Esophagus squamous epithelium (tissue), 5 donors: ENCODE measurements at regions not wholly inside any gene's neighbourhood (a gene's known extent, or its start where the extent isn't known, plus 50 kb on each side); places are given as distances from the start of the nearest gene placed in this dataset.
"Not testable (repeated sequence)": the region's sequence is repeated elsewhere in the genome, so short reads cannot be mapped to it uniquely, and the experiment has no call there.

Source experiments
- DNase-seq: peaks from one replicate; lab custom pipeline; 2025; lab: John Stamatoyannopoulos, UW
- H3K27ac ChIP-seq, 4 donors: fragments of 200-600 bp; sonication (generic); one replicate each; pipeline ENCODE4 v1.5.1; 2016 to 2019; ENCODE audit warnings: mild to moderate bottlenecking in 1 of 4
- H3K27me3 ChIP-seq, 4 donors: fragments of 200-600 bp; sonication (generic); 1 replicate in 3 of 4; 2 replicates in 1 of 4; pipeline versions ENCODE4 v1.5.1 to v1.6.0; 2017 to 2021; ENCODE audit warnings: antibody characterized with exemption in 1 of 4
- H3K36me3 ChIP-seq, 3 donors: fragments of 200-600 bp; sonication (generic); one replicate each; pipeline ENCODE4 v1.5.1; 2016 to 2019
- H3K4me1 ChIP-seq, 3 donors: fragments of 200-600 bp; sonication (generic); one replicate each; pipeline ENCODE4 v1.5.1; 2017 to 2019
- H3K4me3 ChIP-seq, 4 donors: fragments of 200-600 bp; sonication (generic); 1 replicate in 3 of 4; 2 replicates in 1 of 4; pipeline ENCODE4 v1.5.1; 2016 to 2019; ENCODE audit warnings: mild to moderate bottlenecking in 2 of 4, moderate library complexity in 1 of 4
- H3K9me3 ChIP-seq, 3 donors: fragments of 200-600 bp; sonication (generic); one replicate each; pipeline ENCODE4 v1.5.1; 2016 to 2019
- POLR2A ChIP-seq, 4 donors: fragments of 450-650 bp; IDR thresholded peaks; one replicate each; pipeline ENCODE4 v1.6.1; 2017; ENCODE audit warnings: antibody characterized with exemption in 4 of 4, mild to moderate bottlenecking in 4 of 4, moderate library complexity in 3 of 4
- WGBS, 2 donors: methylation state at CpG; one replicate each; pipeline ENCODE4 v1.1.5; 2018; 5-methylcytosine and 5-hydroxymethylcytosine counted together
- intact Hi-C: fragments of 100-400 bp; cut with DNase I; formaldehyde crosslinking; loops from one replicate; pipeline ENCODE4 v1.15.0; 2022
- TF ChIP-seq, protein P1 (sequence below), 6 experiments: fragments of 450-650 bp in 4 of 6; fragments of 200-600 bp in 2 of 6; sonication (generic) in 2 of 6; IDR thresholded peaks; one replicate each; pipeline ENCODE4 v1.5.1; 2016 to 2019; ENCODE audit warnings: antibody characterized with exemption in 6 of 6, mild to moderate bottlenecking in 4 of 6, moderate library complexity in 4 of 6
- donor health status: DM: yes; HTN: yes; CAD: no.

DNA sequence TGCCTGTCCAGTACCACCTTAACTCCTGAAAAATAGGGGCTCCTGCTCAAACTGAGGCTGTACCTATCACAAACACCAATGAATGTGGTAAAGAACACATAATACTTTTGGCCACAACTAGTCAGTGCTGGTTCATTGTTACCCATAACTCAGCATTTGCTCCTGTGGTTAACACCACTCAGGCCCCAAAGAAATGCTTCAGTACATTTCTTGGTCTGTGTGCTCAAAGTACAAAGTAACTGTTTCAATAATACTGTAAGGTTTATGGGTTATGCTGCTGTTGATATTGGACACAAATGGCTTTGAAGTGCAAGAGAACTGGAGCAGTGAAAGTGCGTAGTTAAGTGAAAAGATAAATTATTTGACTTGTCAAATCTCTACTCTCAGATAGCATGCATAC, 95.0 kb upstream of the TACR1 start:
- WGBS, 2 donors = 64 to 70% methylated on average over 1 of the region's 1 CpG

DNA sequence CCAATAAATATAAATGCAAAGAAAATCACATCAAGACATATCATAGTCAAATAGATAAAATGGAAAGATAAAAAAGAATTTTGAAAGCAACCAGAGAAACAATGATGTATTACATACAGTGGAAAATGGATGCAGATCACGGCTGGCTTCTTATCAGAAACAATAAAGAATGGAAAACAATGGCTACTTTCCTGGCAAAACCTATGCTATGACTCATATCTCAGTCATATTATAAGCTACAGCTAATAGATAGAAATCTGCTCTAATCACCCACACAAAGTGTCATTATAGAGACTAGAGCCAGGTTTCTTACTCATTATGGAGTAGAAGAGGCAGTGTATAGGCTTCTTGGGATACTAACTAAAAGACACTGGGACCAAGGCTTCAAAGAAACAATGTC, 93.5 kb upstream of the TACR1 start:
- Histone ChIP-seq H3K27me3 (no peaks in the 10 kb centered on the region), H3K36me3 (no peaks in the 10 kb centered on the region), H3K27ac (no peak overlapping the region), H3K9me3 (no peaks in the 10 kb centered on the region), H3K4me1 (no peaks in the 10 kb centered on the region), H3K4me3 (no peak overlapping the region)
- WGBS, 2 donors = 32 to 38% methylated on average over 1 of the region's 1 CpG
- DNase-seq = no peak
- intact Hi-C loops = no loop called here
- TF ChIP-seq POLR2A (IDR thresholded peaks at IDR 0.05) = no peak
- TF ChIP-seq, protein P1, sequence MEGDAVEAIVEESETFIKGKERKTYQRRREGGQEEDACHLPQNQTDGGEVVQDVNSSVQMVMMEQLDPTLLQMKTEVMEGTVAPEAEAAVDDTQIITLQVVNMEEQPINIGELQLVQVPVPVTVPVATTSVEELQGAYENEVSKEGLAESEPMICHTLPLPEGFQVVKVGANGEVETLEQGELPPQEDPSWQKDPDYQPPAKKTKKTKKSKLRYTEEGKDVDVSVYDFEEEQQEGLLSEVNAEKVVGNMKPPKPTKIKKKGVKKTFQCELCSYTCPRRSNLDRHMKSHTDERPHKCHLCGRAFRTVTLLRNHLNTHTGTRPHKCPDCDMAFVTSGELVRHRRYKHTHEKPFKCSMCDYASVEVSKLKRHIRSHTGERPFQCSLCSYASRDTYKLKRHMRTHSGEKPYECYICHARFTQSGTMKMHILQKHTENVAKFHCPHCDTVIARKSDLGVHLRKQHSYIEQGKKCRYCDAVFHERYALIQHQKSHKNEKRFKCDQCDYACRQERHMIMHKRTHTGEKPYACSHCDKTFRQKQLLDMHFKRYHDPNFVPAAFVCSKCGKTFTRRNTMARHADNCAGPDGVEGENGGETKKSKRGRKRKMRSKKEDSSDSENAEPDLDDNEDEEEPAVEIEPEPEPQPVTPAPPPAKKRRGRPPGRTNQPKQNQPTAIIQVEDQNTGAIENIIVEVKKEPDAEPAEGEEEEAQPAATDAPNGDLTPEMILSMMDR (IDR thresholded peaks at IDR 0.05) = no peak

More for the DNA sequence above, 95.0 kb upstream of the TACR1 start:
- Histone ChIP-seq H3K4me1 (no peaks in the 10 kb centered on the region), H3K4me3 (no peak overlapping the region), H3K27me3 (no peaks in the 10 kb centered on the region), H3K9me3 (no peaks in the 10 kb centered on the region), H3K27ac (no peak overlapping the region), H3K36me3 (no peaks in the 10 kb centered on the region)
- intact Hi-C loops = no loop called here
- DNase-seq = no peak
- TF ChIP-seq POLR2A (IDR thresholded peaks at IDR 0.05) = no peak
- TF ChIP-seq, protein P1 (IDR thresholded peaks at IDR 0.05) = no peak

DNA sequence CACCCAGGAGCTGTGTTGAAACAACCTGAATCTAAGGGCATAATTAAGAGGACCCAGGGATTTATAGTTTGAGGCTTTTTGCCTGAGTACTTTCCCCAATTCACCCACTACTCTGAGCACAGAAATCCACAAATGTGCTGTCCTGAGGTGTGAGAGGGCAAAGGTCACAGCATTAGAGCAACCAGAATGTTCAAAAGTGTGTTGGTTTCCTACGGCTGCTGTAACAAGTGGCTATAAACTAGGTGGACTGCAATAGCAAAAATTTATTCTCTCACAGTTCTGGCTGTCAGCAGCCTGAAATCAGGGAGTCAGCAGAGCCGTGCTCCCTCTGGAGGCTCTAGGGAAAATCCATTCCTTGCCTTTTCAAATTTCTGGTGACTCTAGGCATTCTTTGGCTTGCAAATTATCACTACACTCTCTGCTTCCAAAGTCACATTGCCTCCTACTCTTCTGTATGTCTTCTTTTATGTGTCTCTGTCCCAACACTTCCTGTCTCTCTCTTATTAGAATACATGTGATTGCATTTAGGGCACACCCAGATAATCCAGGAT, 91.4 kb upstream of the TACR1 start:
- no peaks in the 10 kb centered on the region for H3K27me3 ChIP-seq
- DNase-seq = no peak
- H3K4me1 ChIP-seq = no peaks in the 10 kb centered on the region
- H3K9me3 ChIP-seq = no peaks in the 10 kb centered on the region
- TF ChIP-seq, protein P1 (IDR thresholded peaks at IDR 0.05) = no peak
- no peak for TF ChIP-seq POLR2A (IDR thresholded peaks at IDR 0.05)
- 40 to 66% methylated on average over 2 of the region's 2 CpGs for WGBS, 2 donors
- intact Hi-C loops = no loop called here
- no peak overlapping the region for H3K4me3 ChIP-seq
- no peaks in the 10 kb centered on the region for H3K36me3 ChIP-seq
- H3K27ac ChIP-seq = no peak overlapping the region

DNA sequence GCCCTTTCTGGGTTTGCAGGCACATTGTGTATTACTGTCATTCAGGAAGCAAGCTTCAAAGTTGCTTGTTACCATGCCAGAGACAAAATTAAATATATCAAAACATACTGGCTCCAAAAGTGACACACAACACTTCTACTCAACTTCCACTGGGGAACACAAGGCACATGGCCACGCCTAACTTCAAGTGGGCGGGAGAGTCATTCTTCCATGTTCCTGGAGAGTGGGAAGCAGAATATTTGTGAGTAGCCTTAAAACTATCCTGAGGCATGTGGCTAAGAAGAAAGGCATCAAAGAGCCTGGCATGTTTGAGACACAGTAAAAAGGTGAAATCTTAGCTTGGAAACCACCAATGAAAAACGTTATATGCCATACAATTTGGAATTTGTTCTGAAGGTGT, 90.5 kb upstream of the TACR1 start:
- no peaks in the 10 kb centered on the region for H3K36me3 ChIP-seq
- no peak for TF ChIP-seq POLR2A (IDR thresholded peaks at IDR 0.05)
- TF ChIP-seq, protein P1 (IDR thresholded peaks at IDR 0.05) = no peak
- DNase-seq = no peak
- no peaks in the 10 kb centered on the region for H3K9me3 ChIP-seq
- no peak overlapping the region for H3K4me3 ChIP-seq
- WGBS, 2 donors = 54 to 62% methylated on average over 3 of the region's 3 CpGs
- H3K4me1 ChIP-seq = no peaks in the 10 kb centered on the region
- no peaks in the 10 kb centered on the region for H3K27me3 ChIP-seq
- no peak overlapping the region for H3K27ac ChIP-seq
- intact Hi-C loops = no loop called here

DNA sequence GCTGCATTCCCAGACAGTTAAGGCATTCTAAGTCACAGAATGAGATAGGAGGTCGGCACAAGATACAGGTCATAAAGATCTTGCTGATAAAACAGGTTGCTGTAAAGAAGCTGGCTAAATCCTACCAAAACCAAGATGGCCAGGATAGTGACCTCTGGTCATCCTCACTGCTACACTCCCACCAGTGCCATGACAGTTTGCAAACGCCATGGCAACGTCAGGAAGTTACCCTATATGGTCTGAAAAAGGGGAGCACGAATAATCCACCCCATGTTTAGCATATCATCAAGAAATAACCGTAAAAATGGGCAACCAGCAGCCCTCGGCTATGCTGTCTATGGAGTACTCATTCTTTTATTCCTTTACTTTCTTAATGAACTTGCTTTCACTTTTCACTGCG, 89.9 kb upstream of the TACR1 start:
- DNase-seq, H3K4me1 ChIP-seq, H3K36me3 ChIP-seq, H3K9me3 ChIP-seq, H3K27ac ChIP-seq, H3K4me3 ChIP-seq, H3K27me3 ChIP-seq, intact Hi-C loops: not testable (repeated sequence)
- 63 to 66% methylated on average over 7 of the region's 7 CpGs for WGBS, 2 donors

DNA sequence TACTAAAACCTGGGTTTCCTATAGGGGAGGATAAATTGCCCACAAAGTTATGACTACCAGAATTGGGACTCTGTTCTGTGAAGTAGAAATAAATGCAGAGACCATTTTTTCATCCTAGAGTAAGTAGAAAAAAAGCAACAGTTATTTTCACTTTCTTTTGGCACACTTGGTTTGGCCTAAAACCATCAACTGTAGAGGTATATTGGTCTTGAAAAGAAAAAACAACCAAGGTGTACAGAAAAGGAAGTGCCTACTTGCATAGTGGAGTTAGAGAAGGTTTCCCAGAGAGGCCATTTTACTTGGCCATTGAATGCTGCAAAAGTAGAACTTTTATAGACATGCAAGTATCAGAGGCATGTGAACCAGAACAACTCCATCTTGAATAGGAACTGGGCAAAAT, 89.4 kb upstream of the TACR1 start:
- no peaks in the 10 kb centered on the region for H3K9me3 ChIP-seq
- TF ChIP-seq, protein P1 (IDR thresholded peaks at IDR 0.05) = no peak
- no peak for TF ChIP-seq POLR2A (IDR thresholded peaks at IDR 0.05)
- DNase-seq = no peak
- H3K36me3 ChIP-seq = no peaks in the 10 kb centered on the region
- no peak overlapping the region for H3K27ac ChIP-seq
- no peak overlapping the region for H3K4me3 ChIP-seq
- no peaks in the 10 kb centered on the region for H3K4me1 ChIP-seq
- intact Hi-C loops = no loop called here
- no peaks in the 10 kb centered on the region for H3K27me3 ChIP-seq
